A549 (cell line): ENCODE measurements at regions not wholly inside any gene's neighbourhood (a gene's known extent, or its start where the extent isn't known, plus 50 kb on each side); places are given as distances from the start of the nearest gene placed in this dataset.

Experiments used
- ATAC-seq, 2 experiments: fragments of 200-7000 bp in 1 of 2; fragments of >200 bp in 1 of 2; cut with Nextera tagmentation in 1 of 2; cut with Tn5 transposase in 1 of 2; 3 replicates each; pipeline versions ENCODE4 v1.8.0 to v1.9.1; 2018 to 2020; ENCODE audit warnings: mild to moderate bottlenecking in 1 of 2, moderate library complexity in 1 of 2
- CTCF ChIA-PET: fragments of 300-600 bp; sonication (Branson Sonifier 250); formaldehyde crosslinking; extraction: SDS; loops from one replicate; lab custom pipeline; 2021; ENCODE audit warnings: antibody characterized with exemption, inconsistent platforms; lab: Yijun Ruan, JAX
- POLR2A ChIA-PET: fragments of 350-600 bp; formaldehyde crosslinking; extraction: SDS; loops from one replicate; lab custom pipeline; 2021; ENCODE audit warnings: antibody characterized with exemption, inconsistent platforms; lab: Yijun Ruan, JAX
- DNase-seq, 2 experiments: peaks; one replicate each; pipeline versions ENCODE4 v3.0.0 to v3.0.0-alpha.2; 2011 to 2016; ENCODE audit warnings: low read depth in 1 of 2, low spot score in 1 of 2
- FAIRE-seq: peaks from 2 replicates; lab custom pipeline; 2011; peaks lifted over from hg19 to GRCh38; lab: Jason Lieb, UNC
- H3K27ac ChIP-seq, 2 experiments: fragments of >200 bp; sonication (Bioruptor Twin); formaldehyde crosslinking; 3 replicates each; pipeline ENCODE4 v1.5.1; 2016 to 2017
- H3K4me1 ChIP-seq: fragments of >200 bp; sonication (Bioruptor Twin); formaldehyde crosslinking; 3 replicates; pipeline ENCODE4 v1.6.1; 2016
- H3K4me2 ChIP-seq: fragments of >200 bp; sonication (Bioruptor Twin); formaldehyde crosslinking; 3 replicates; pipeline ENCODE4 v1.6.1; 2016
- H3K4me3 ChIP-seq: fragments of >200 bp; sonication (Bioruptor Twin); formaldehyde crosslinking; 3 replicates; pipeline ENCODE4 v1.5.1; 2016
- H3K9me3 ChIP-seq: fragments of >200 bp; sonication (Bioruptor Twin); formaldehyde crosslinking; 3 replicates; pipeline ENCODE4 v1.6.1; 2016
- BCL3 ChIP-seq: fragments of >200 bp; sonication (Bioruptor Twin); formaldehyde crosslinking; IDR thresholded peaks from 3 replicates; pipeline ENCODE4 v1.6.1; 2016
- BHLHE40 ChIP-seq: IDR thresholded peaks from 2 replicates; pipeline ENCODE4 v1.6.1; 2012; ENCODE audit warnings: low read depth, low read length, inconsistent platforms
- CEBPB ChIP-seq, 2 experiments: fragments of >200 bp in 1 of 2; sonication (Bioruptor Twin) in 1 of 2; formaldehyde crosslinking in 1 of 2; IDR thresholded peaks; 2 replicates each; pipeline ENCODE4 v1.6.1; 2012 to 2016
- CHD4 ChIP-seq: fragments of 200-600 bp; sonication (generic); IDR thresholded peaks from 2 replicates; pipeline ENCODE4 v1.6.1; 2016; ENCODE audit warnings: antibody characterized with exemption, mild to moderate bottlenecking, borderline replicate concordance
- EHMT2 ChIP-seq: fragments of 200-600 bp; sonication (generic); IDR thresholded peaks from 2 replicates; pipeline ENCODE4 v1.6.1; 2016; ENCODE audit warnings: antibody characterized with exemption, low read depth, mild to moderate bottlenecking, moderate library complexity
- EP300 ChIP-seq, 2 experiments: fragments of >200 bp; sonication (Bioruptor Twin); formaldehyde crosslinking; IDR thresholded peaks; 2 replicates in 1 of 2; 3 replicates in 1 of 2; pipeline ENCODE4 v1.6.1; 2016 to 2017
- FOSB ChIP-seq: fragments of 250-450 bp; sonication (Bioruptor Pico); IDR thresholded peaks from 2 replicates; pipeline ENCODE4 v1.5.0; 2020; ENCODE audit warnings: mild to moderate bottlenecking, moderate library complexity
- FOSL2 ChIP-seq, 2 experiments: fragments of 450-650 bp in 1 of 2; fragments of >200 bp in 1 of 2; sonication (Bioruptor Twin) in 1 of 2; formaldehyde crosslinking; IDR thresholded peaks; 2 replicates each; pipeline versions ENCODE4 v1.5.0 to v1.6.1; 2016 to 2020; ENCODE audit warnings: mild to moderate bottlenecking in 1 of 2, moderate library complexity in 1 of 2
- FOXS1 ChIP-seq: fragments of 250-450 bp; sonication (Bioruptor Pico); IDR thresholded peaks from 2 replicates; pipeline ENCODE4 v1.5.0; 2020; ENCODE audit warnings: mild to moderate bottlenecking, moderate library complexity
- GATA3 ChIP-seq: IDR thresholded peaks from 2 replicates; pipeline ENCODE4 v1.6.1; 2012; ENCODE audit warnings: borderline replicate concordance
- HEYL ChIP-seq: fragments of 250-450 bp; sonication (Bioruptor Pico); IDR thresholded peaks from 2 replicates; pipeline ENCODE4 v1.8.0; 2021; ENCODE audit warnings: mild to moderate bottlenecking, moderate library complexity
- HOXA7 ChIP-seq: fragments of 250-450 bp; sonication (Bioruptor Pico); IDR thresholded peaks from 2 replicates; pipeline ENCODE4 v1.5.0; 2020; ENCODE audit warnings: mild to moderate bottlenecking, moderate library complexity
- HOXB5 ChIP-seq: fragments of 250-450 bp; sonication (Bioruptor Pico); IDR thresholded peaks from 2 replicates; pipeline ENCODE4 v1.5.0; 2020; ENCODE audit warnings: mild to moderate bottlenecking, moderate library complexity
- JUNB ChIP-seq: fragments of >200 bp; sonication (Bioruptor Twin); formaldehyde crosslinking; IDR thresholded peaks from 2 replicates; pipeline ENCODE4 v1.6.1; 2016
- KDM1A ChIP-seq: fragments of 200-600 bp; sonication (generic); IDR thresholded peaks from 2 replicates; pipeline ENCODE4 v1.6.1; 2016; ENCODE audit warnings: low read depth, mild to moderate bottlenecking
- MAFK ChIP-seq: fragments of 450-650 bp; IDR thresholded peaks from 2 replicates; pipeline ENCODE4 v1.6.1; 2014; ENCODE audit not compliant: partially characterized antibody
- MAX ChIP-seq: IDR thresholded peaks from 2 replicates; pipeline ENCODE4 v1.6.1; 2012
- MYC ChIP-seq: IDR thresholded peaks from 2 replicates; pipeline ENCODE4 v1.6.1; 2012; ENCODE audit warnings: mild to moderate bottlenecking, inconsistent platforms, low read length, improper control_type of control experiment, borderline replicate concordance
- NFE2L2 ChIP-seq: fragments of 150-350 bp; conservative IDR thresholded peaks from 2 replicates; pipeline ENCODE4 v1.6.1; 2014; ENCODE audit warnings: low read length
- NPAS2 ChIP-seq: fragments of 250-450 bp; sonication (Bioruptor Pico); IDR thresholded peaks from 2 replicates; pipeline ENCODE4 v1.8.0; 2022; ENCODE audit warnings: mild to moderate bottlenecking, moderate library complexity, borderline replicate concordance
- RAD21 ChIP-seq, 2 experiments: fragments of >200 bp in 1 of 2; sonication (Bioruptor Twin) in 1 of 2; formaldehyde crosslinking in 1 of 2; IDR thresholded peaks in 1 of 2; conservative IDR thresholded peaks in 1 of 2; 2 replicates in 1 of 2; 3 replicates in 1 of 2; pipeline ENCODE4 v1.6.1; 2012 to 2018; ENCODE audit warnings: inconsistent platforms in 1 of 2
- RCOR1 ChIP-seq: fragments of 150-350 bp; IDR thresholded peaks from 2 replicates; pipeline ENCODE4 v1.6.1; 2014; ENCODE audit warnings: antibody characterized with exemption, low read length, low read depth
- RNF2 ChIP-seq: fragments of 200-600 bp; sonication (generic); IDR thresholded peaks from 2 replicates; pipeline ENCODE4 v1.6.1; 2016; ENCODE audit warnings: low read depth, mild to moderate bottlenecking, antibody characterized with exemption, moderate library complexity, borderline replicate concordance
- SREBF2 ChIP-seq: fragments of 450-650 bp; IDR thresholded peaks from 2 replicates; pipeline ENCODE4 v1.6.1; 2014; ENCODE audit warnings: mild to moderate bottlenecking, moderate library complexity
- ZC3H11A ChIP-seq: fragments of 450-650 bp; IDR thresholded peaks from 2 replicates; pipeline ENCODE4 v1.6.1; 2014; ENCODE audit warnings: antibody characterized with exemption, mild to moderate bottlenecking
- WGBS: methylation state at CpG from one replicate; pipeline ENCODE4 v1.1.6; 2017; ENCODE audit errors: missing lambda C conversion rate; 5-methylcytosine and 5-hydroxymethylcytosine counted together
- TF ChIP-seq, protein P1 (sequence below): fragments of 250-450 bp; sonication (Bioruptor Pico); IDR thresholded peaks from 2 replicates; pipeline ENCODE4 v1.5.0; 2020; ENCODE audit warnings: low read depth, mild to moderate bottlenecking, moderate library complexity
- TF ChIP-seq, protein P2 (sequence below): IDR thresholded peaks from 2 replicates; pipeline ENCODE4 v1.6.1; 2012
- TF ChIP-seq, protein P3 (sequence below): IDR thresholded peaks from 2 replicates; pipeline ENCODE4 v1.6.1; 2012; ENCODE audit warnings: low read depth, borderline replicate concordance

GRCh38 chr13:39935155-39935554 is 279.7 kb downstream of the COG6 start:
- CTCF ChIA-PET = no interaction called here
- Histone ChIP-seq H3K4me2 (no peak overlapping the region), H3K4me3 (no peak overlapping the region), H3K27ac (no peak overlapping the region)
- TF ChIP-seq HEYL (CRISPR knock-in tag) = no peak
- no peak for TF ChIP-seq RAD21 (conservative IDR thresholded peaks at IDR 0.05 in 1 of 2, IDR thresholded peaks at IDR 0.05 in 1 of 2)
- no peak for TF ChIP-seq ZC3H11A
- TF ChIP-seq RNF2 = no peak
- TF ChIP-seq JUNB = no peak
- TF ChIP-seq MAFK = no peak
- TF ChIP-seq FOXS1 (CRISPR knock-in tag) = no peak
- TF ChIP-seq GATA3 = no peak
- no peak for TF ChIP-seq KDM1A
- TF ChIP-seq, protein P1, sequence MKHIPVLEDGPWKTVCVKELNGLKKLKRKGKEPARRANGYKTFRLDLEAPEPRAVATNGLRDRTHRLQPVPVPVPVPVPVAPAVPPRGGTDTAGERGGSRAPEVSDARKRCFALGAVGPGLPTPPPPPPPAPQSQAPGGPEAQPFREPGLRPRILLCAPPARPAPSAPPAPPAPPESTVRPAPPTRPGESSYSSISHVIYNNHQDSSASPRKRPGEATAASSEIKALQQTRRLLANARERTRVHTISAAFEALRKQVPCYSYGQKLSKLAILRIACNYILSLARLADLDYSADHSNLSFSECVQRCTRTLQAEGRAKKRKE = no peak
- TF ChIP-seq, protein P2, sequence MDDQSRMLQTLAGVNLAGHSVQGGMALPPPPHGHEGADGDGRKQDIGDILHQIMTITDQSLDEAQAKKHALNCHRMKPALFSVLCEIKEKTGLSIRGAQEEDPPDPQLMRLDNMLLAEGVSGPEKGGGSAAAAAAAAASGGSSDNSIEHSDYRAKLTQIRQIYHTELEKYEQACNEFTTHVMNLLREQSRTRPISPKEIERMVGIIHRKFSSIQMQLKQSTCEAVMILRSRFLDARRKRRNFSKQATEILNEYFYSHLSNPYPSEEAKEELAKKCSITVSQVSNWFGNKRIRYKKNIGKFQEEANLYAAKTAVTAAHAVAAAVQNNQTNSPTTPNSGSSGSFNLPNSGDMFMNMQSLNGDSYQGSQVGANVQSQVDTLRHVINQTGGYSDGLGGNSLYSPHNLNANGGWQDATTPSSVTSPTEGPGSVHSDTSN = no peak
- no peak for TF ChIP-seq FOSB (CRISPR knock-in tag)
- no peak for TF ChIP-seq NFE2L2
- TF ChIP-seq EP300 (IDR thresholded peaks at IDR 0.05) = no peak
- no peak for TF ChIP-seq FOSL2 (IDR thresholded peaks at IDR 0.05)
- no peak for TF ChIP-seq FOSL2 (CRISPR knock-in tag; IDR thresholded peaks at IDR 0.05)
- TF ChIP-seq, all 56 proteins: peak for 0
- Histone ChIP-seq H3K9me3 (no peaks in the 10 kb centered on the region), H3K4me1 (no peaks in the 10 kb centered on the region)
- FAIRE-seq (no peak), ATAC-seq (no peak), DNase-seq (no peak)
- POLR2A ChIA-PET = no interaction called here
- 13% methylated on average over 1 of the region's 1 CpG for WGBS

GRCh38 chr13:39938596-39938995 is 283.1 kb downstream of the COG6 start:
- ChIA-PET CTCF (interaction anchor here (0.8 to 1.9 kb wide), 3 partner anchors 29 to 844 kb away, joined by 3 to 10 read pairs (median 3); no protein-coding TSS in a partner anchor), POLR2A (no interaction called here)
- no peak for FAIRE-seq
- no peak for ATAC-seq
- Histone ChIP-seq H3K27ac (no peak overlapping the region), H3K4me2 (no peak overlapping the region), H3K4me3 (no peak overlapping the region), H3K4me1 (no peaks in the 10 kb centered on the region), H3K9me3 (no peaks in the 10 kb centered on the region)
- WGBS = 47% methylated on average over 2 of the region's 2 CpGs
- no peak for DNase-seq
- TF ChIP-seq, protein P1 = no peak
- TF ChIP-seq MAX = no peak
- no peak for TF ChIP-seq RAD21 (conservative IDR thresholded peaks at IDR 0.05 in 1 of 2, IDR thresholded peaks at IDR 0.05 in 1 of 2)
- TF ChIP-seq HOXA7 (CRISPR knock-in tag) = no peak
- no peak for TF ChIP-seq SREBF2
- TF ChIP-seq, protein P3, sequence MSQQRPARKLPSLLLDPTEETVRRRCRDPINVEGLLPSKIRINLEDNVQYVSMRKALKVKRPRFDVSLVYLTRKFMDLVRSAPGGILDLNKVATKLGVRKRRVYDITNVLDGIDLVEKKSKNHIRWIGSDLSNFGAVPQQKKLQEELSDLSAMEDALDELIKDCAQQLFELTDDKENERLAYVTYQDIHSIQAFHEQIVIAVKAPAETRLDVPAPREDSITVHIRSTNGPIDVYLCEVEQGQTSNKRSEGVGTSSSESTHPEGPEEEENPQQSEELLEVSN = no peak
- TF ChIP-seq HOXB5 (CRISPR knock-in tag) = no peak
- no peak for TF ChIP-seq MYC

GRCh38 chr13:39941236-39941635 is 285.8 kb downstream of the COG6 start:
- POLR2A ChIA-PET = no interaction called here
- DNase-seq (no peak), ATAC-seq (no peak), FAIRE-seq (no peak)
- Histone ChIP-seq H3K4me3 (no peak overlapping the region), H3K4me2 (no peak overlapping the region), H3K27ac (no peak overlapping the region), H3K9me3 (no peaks in the 10 kb centered on the region), H3K4me1 (no peaks in the 10 kb centered on the region)
- WGBS = 56% methylated on average over 5 of the region's 5 CpGs
- CTCF ChIA-PET = interaction anchor here (0.9 to 2.9 kb wide), 6 partner anchors 9 to 740 kb away, joined by 3 to 56 read pairs (median 4); no protein-coding TSS in a partner anchor
- TF ChIP-seq EHMT2 = no peak
- no peak for TF ChIP-seq CEBPB (IDR thresholded peaks at IDR 0.05)
- TF ChIP-seq CHD4 = no peak
- no peak for TF ChIP-seq NPAS2
- TF ChIP-seq FOSL2 (IDR thresholded peaks at IDR 0.05) = no peak
- TF ChIP-seq FOSL2 (CRISPR knock-in tag; IDR thresholded peaks at IDR 0.05) = no peak
- no peak for TF ChIP-seq BCL3
- no peak for TF ChIP-seq FOXS1 (CRISPR knock-in tag)
- no peak for TF ChIP-seq RCOR1
- TF ChIP-seq, protein P1 = no peak
- TF ChIP-seq RAD21 (conservative IDR thresholded peaks at IDR 0.05 in 1 of 2, IDR thresholded peaks at IDR 0.05 in 1 of 2) = no peak
- TF ChIP-seq GATA3 = no peak
- TF ChIP-seq, protein P3 = no peak
- TF ChIP-seq BHLHE40 = no peak
